ENCODE measurements at regions not wholly inside any gene's neighbourhood (a gene's known extent, or its start where the extent isn't known, plus 50 kb on each side); places are given as distances from the start of the nearest gene placed in this dataset.

- Histone ChIP-seq H3K79me2 (ENCODE audit: insufficient read depth, low read length) (no peaks in the 10 kb centered on the region), H3K27ac (ENCODE audit: low read length) (no peak overlapping the region), H3K9ac (ENCODE audit: low read depth, low read length) (no peak overlapping the region), H2AFZ (ENCODE audit: low read depth, low read length) (no peak overlapping the region), H3K4me1 (ENCODE audit: insufficient read depth, low read length) (no peaks in the 10 kb centered on the region), H3K4me2 (ENCODE audit: insufficient read depth, low read length) (no peak overlapping the region), H3K9me3 (ENCODE audit: insufficient read depth, low read length, severe bottlenecking) (no peaks in the 10 kb centered on the region), H3K36me3 (ENCODE audit: insufficient read depth, low read length) (no peaks in the 10 kb centered on the region), H4K20me1 (ENCODE audit: insufficient read depth, low read length) (no peaks in the 10 kb centered on the region), H3K27me3 (ENCODE audit: insufficient read depth, low read length, poor library complexity) (no peaks in the 10 kb centered on the region), H3K4me3 (ENCODE audit: low read depth in 1 of 2, low read length in 2 of 2) (no peak overlapping the region)
- DNase-seq (no peak), ATAC-seq (ENCODE audit: insufficient read depth, low read depth) (no peak)
- TF ChIP-seq CTCF (IDR thresholded peaks at IDR 0.05; ENCODE audit: borderline replicate concordance, extremely low read depth, low read length, poor library complexity, severe bottlenecking) (no peak), EZH2 (IDR thresholded peaks at IDR 0.05; ENCODE audit: borderline replicate concordance, low read depth, low read length, severe bottlenecking) (no peak)
These were observed 413.0 kb upstream of the PTPRD start for GRCh38 chr9:11025775-11026174.

GRCh38 chr9:11038366-11038765 is 425.6 kb upstream of the PTPRD start:
- Histone ChIP-seq H4K20me1 (ENCODE audit: insufficient read depth, low read length) (no peaks in the 10 kb centered on the region), H2AFZ (ENCODE audit: low read depth, low read length) (no peak overlapping the region), H3K79me2 (ENCODE audit: insufficient read depth, low read length) (no peaks in the 10 kb centered on the region), H3K4me2 (ENCODE audit: insufficient read depth, low read length) (no peak overlapping the region), H3K9ac (ENCODE audit: low read depth, low read length) (no peak overlapping the region), H3K36me3 (ENCODE audit: insufficient read depth, low read length) (no peaks in the 10 kb centered on the region), H3K27ac (ENCODE audit: low read length) (no peak overlapping the region), H3K9me3 (ENCODE audit: insufficient read depth, low read length, severe bottlenecking) (no peaks in the 10 kb centered on the region), H3K4me1 (ENCODE audit: insufficient read depth, low read length) (no peaks in the 10 kb centered on the region), H3K4me3 (ENCODE audit: low read depth in 1 of 2, low read length in 2 of 2) (no peak overlapping the region), H3K27me3 (ENCODE audit: insufficient read depth, low read length, poor library complexity) (no peaks in the 10 kb centered on the region)
- TF ChIP-seq CTCF (IDR thresholded peaks at IDR 0.05; ENCODE audit: borderline replicate concordance, extremely low read depth, low read length, poor library complexity, severe bottlenecking) (no peak), EZH2 (IDR thresholded peaks at IDR 0.05; ENCODE audit: borderline replicate concordance, low read depth, low read length, severe bottlenecking) (no peak)
- no peak for DNase-seq
- no peak for ATAC-seq (ENCODE audit: insufficient read depth, low read depth)

GRCh38 chr9:11039006-11039405 is 426.2 kb upstream of the PTPRD start:
- Histone ChIP-seq H3K9ac (ENCODE audit: low read depth, low read length) (no peak overlapping the region), H3K27ac (ENCODE audit: low read length) (no peak overlapping the region), H3K4me1 (ENCODE audit: insufficient read depth, low read length) (no peaks in the 10 kb centered on the region), H3K9me3 (ENCODE audit: insufficient read depth, low read length, severe bottlenecking) (no peaks in the 10 kb centered on the region), H3K27me3 (ENCODE audit: insufficient read depth, low read length, poor library complexity) (no peaks in the 10 kb centered on the region), H3K4me2 (ENCODE audit: insufficient read depth, low read length) (no peak overlapping the region), H3K79me2 (ENCODE audit: insufficient read depth, low read length) (no peaks in the 10 kb centered on the region), H3K4me3 (ENCODE audit: low read depth in 1 of 2, low read length in 2 of 2) (no peak overlapping the region), H2AFZ (ENCODE audit: low read depth, low read length) (no peak overlapping the region), H4K20me1 (ENCODE audit: insufficient read depth, low read length) (no peaks in the 10 kb centered on the region), H3K36me3 (ENCODE audit: insufficient read depth, low read length) (no peaks in the 10 kb centered on the region)
- ATAC-seq (ENCODE audit: insufficient read depth, low read depth) (no peak), DNase-seq (no peak)
- no peak for TF ChIP-seq CTCF (IDR thresholded peaks at IDR 0.05; ENCODE audit: borderline replicate concordance, extremely low read depth, low read length, poor library complexity, severe bottlenecking)
- TF ChIP-seq EZH2 (IDR thresholded peaks at IDR 0.05; ENCODE audit: borderline replicate concordance, low read depth, low read length, severe bottlenecking), result no peak

GRCh38 chr9:11045589-11045988 is 432.8 kb upstream of the PTPRD start:
- no peak for DNase-seq
- ATAC-seq (ENCODE audit: insufficient read depth, low read depth), result no peak
- H3K27ac ChIP-seq (ENCODE audit: low read length), result no peak overlapping the region

More at GRCh38 chr9:11045589-11045988, 432.8 kb upstream of the PTPRD start:
- TF ChIP-seq EZH2 (IDR thresholded peaks at IDR 0.05; ENCODE audit: borderline replicate concordance, low read depth, low read length, severe bottlenecking) (no peak), CTCF (IDR thresholded peaks at IDR 0.05; ENCODE audit: borderline replicate concordance, extremely low read depth, low read length, poor library complexity, severe bottlenecking) (no peak)
- Histone ChIP-seq H3K9ac (ENCODE audit: low read depth, low read length) (no peak overlapping the region), H3K79me2 (ENCODE audit: insufficient read depth, low read length) (no peaks in the 10 kb centered on the region), H3K4me2 (ENCODE audit: insufficient read depth, low read length) (no peak overlapping the region), H4K20me1 (ENCODE audit: insufficient read depth, low read length) (no peaks in the 10 kb centered on the region), H3K36me3 (ENCODE audit: insufficient read depth, low read length) (no peaks in the 10 kb centered on the region), H3K9me3 (ENCODE audit: insufficient read depth, low read length, severe bottlenecking) (no peaks in the 10 kb centered on the region), H3K4me1 (ENCODE audit: insufficient read depth, low read length) (no peaks in the 10 kb centered on the region), H2AFZ (ENCODE audit: low read depth, low read length) (no peak overlapping the region), H3K4me3 (ENCODE audit: low read depth in 1 of 2, low read length in 2 of 2) (no peak overlapping the region), H3K27me3 (ENCODE audit: insufficient read depth, low read length, poor library complexity) (no peaks in the 10 kb centered on the region)
